SK-N-SH treated with all-trans-retinoic acid at 6 μM for 48 hours (cell line): ENCODE measurements at regions not wholly inside any gene's neighbourhood (a gene's known extent, or its start where the extent isn't known, plus 50 kb on each side); places are given as distances from the start of the nearest gene placed in this dataset.

Experiments used
- ARNTL ChIP-seq: fragments of 450-650 bp; formaldehyde crosslinking; IDR thresholded peaks from 2 replicates; pipeline ENCODE4 v1.5.0; 2020; ENCODE audit warnings: low read depth, mild to moderate bottlenecking, moderate library complexity, borderline replicate concordance
- BACH2 ChIP-seq: fragments of 250-450 bp; sonication (Bioruptor Pico); IDR thresholded peaks from 2 replicates; pipeline ENCODE4 v1.9.0; 2021; ENCODE audit warnings: mild to moderate bottlenecking, borderline replicate concordance
- ISL1 ChIP-seq: fragments of 250-450 bp; sonication (Bioruptor Pico); IDR thresholded peaks from 2 replicates; pipeline ENCODE4 v2.1.2; 2022; ENCODE audit warnings: mild to moderate bottlenecking, moderate library complexity
- SNAI2 ChIP-seq: fragments of 250-450 bp; sonication (Bioruptor Pico); IDR thresholded peaks from 2 replicates; pipeline ENCODE4 v1.5.0; 2020; ENCODE audit warnings: mild to moderate bottlenecking, moderate library complexity
- TOX ChIP-seq: fragments of 250-450 bp; sonication (Bioruptor Pico); IDR thresholded peaks from 2 replicates; pipeline ENCODE4 v1.8.0; 2021; ENCODE audit warnings: mild to moderate bottlenecking, moderate library complexity, borderline replicate concordance
- TF ChIP-seq, protein P1 (sequence below): fragments of 250-450 bp; sonication (Bioruptor Pico); IDR thresholded peaks from 2 replicates; pipeline ENCODE4 v1.5.1; 2020; ENCODE audit warnings: low read depth, mild to moderate bottlenecking, moderate library complexity
- TF ChIP-seq, protein P2 (sequence below): fragments of 250-450 bp; sonication (Bioruptor Pico); IDR thresholded peaks from 2 replicates; pipeline ENCODE4 v1.8.0; 2020; ENCODE audit warnings: mild to moderate bottlenecking, moderate library complexity, borderline replicate concordance

DNA sequence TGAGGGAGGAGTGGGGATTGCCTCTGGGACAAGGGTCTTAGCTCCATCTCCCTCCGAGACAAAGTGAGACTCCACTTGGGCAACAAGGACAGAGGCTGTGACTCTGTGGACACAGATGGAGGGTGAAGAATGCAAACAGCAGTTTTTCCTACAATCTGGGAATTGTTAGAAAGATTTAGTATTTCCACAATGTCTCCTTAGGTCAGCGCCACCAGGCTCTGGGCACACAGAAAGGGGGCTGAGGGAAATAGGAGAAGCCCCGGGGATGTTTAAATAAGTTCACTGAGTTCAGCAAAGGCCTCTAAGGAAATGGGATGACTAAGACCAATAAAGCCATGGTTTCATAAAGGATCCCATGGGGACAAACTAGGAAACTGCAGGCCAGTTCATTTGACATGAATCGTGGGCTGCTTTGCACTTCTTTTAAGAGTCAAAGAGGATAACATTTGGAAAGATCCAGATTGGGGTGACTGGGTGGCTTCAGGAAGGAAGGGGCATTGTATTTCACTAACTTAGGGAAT, 219.8 kb upstream of the GLI3 start:
- TF ChIP-seq SNAI2 (no peak), TOX (CRISPR knock-in tag) (no peak), ISL1 (CRISPR knock-in tag) (no peak), ARNTL (CRISPR knock-in tag) (no peak), BACH2 (no peak)
- TF ChIP-seq, protein P1, sequence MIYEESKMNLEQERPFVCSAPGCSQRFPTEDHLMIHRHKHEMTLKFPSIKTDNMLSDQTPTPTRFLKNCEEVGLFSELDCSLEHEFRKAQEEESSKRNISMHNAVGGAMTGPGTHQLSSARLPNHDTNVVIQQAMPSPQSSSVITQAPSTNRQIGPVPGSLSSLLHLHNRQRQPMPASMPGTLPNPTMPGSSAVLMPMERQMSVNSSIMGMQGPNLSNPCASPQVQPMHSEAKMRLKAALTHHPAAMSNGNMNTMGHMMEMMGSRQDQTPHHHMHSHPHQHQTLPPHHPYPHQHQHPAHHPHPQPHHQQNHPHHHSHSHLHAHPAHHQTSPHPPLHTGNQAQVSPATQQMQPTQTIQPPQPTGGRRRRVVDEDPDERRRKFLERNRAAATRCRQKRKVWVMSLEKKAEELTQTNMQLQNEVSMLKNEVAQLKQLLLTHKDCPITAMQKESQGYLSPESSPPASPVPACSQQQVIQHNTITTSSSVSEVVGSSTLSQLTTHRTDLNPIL (CRISPR knock-in tag): no peak
- TF ChIP-seq, protein P2, sequence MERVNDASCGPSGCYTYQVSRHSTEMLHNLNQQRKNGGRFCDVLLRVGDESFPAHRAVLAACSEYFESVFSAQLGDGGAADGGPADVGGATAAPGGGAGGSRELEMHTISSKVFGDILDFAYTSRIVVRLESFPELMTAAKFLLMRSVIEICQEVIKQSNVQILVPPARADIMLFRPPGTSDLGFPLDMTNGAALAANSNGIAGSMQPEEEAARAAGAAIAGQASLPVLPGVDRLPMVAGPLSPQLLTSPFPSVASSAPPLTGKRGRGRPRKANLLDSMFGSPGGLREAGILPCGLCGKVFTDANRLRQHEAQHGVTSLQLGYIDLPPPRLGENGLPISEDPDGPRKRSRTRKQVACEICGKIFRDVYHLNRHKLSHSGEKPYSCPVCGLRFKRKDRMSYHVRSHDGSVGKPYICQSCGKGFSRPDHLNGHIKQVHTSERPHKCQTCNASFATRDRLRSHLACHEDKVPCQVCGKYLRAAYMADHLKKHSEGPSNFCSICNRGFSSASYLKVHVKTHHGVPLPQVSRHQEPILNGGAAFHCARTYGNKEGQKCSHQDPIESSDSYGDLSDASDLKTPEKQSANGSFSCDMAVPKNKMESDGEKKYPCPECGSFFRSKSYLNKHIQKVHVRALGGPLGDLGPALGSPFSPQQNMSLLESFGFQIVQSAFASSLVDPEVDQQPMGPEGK (CRISPR knock-in tag): no peak
